ENCODE measurements at regions not wholly inside any gene's neighbourhood (a gene's known extent, or its start where the extent isn't known, plus 50 kb on each side); places are given as distances from the start of the nearest gene placed in this dataset.

GRCh38 chr2:163909411-163910080 lies 173.7 kb upstream of the FIGN start:
- no peak for TF ChIP-seq CTCF (IDR thresholded peaks at IDR 0.05; ENCODE audit: low read depth, low read length)
- TF ChIP-seq EZH2phosphoT487 (IDR thresholded peaks at IDR 0.05; ENCODE audit: low read depth), result no peak
